Right lobe of liver (tissue), 4 donors: ENCODE measurements at regions not wholly inside any gene's neighbourhood (a gene's known extent, or its start where the extent isn't known, plus 50 kb on each side); places are given as distances from the start of the nearest gene placed in this dataset.

Experiments used
- POLR2A ChIP-seq: fragments of 450-650 bp; IDR thresholded peaks from one replicate; pipeline ENCODE4 v1.6.1; 2017; ENCODE audit warnings: antibody characterized with exemption, mild to moderate bottlenecking
- TF ChIP-seq, protein P1 (sequence below), 4 donors: fragments of 200-600 bp in 3 of 4; fragments of 450-650 bp in 1 of 4; IDR thresholded peaks; one replicate each; pipeline versions ENCODE4 v1.5.1 to v1.8.0; 2016 to 2022; ENCODE audit warnings: antibody characterized with exemption in 4 of 4, mild to moderate bottlenecking in 2 of 4
- donor health status: DM: no; HTN: no; CAD: no.
- donor health status: DM: no; HTN: no; CAD: no.
- donor health status: DM: no; HTN: yes; CAD: no.

DNA sequence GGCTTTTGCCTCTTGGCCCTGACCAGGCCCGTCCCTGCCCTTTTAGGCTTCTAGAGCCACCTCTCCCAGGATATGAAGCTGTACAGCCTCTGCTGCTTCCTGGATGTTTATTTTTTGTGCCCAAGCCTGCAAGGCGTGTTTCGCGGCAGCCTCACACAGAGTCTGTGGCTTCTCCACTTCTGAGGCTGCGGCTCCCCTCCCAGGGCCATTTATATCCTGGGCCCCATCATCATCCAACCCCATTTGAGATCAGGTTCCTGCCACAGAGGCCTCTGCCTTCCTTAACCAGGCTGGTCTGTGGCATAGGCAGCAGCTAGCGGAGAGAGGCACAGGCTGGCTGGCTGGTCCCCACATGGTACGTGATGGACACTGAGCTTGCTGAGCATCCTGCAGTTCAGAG is 114.1 kb upstream of the PWP1 start:
- TF ChIP-seq, protein P1, sequence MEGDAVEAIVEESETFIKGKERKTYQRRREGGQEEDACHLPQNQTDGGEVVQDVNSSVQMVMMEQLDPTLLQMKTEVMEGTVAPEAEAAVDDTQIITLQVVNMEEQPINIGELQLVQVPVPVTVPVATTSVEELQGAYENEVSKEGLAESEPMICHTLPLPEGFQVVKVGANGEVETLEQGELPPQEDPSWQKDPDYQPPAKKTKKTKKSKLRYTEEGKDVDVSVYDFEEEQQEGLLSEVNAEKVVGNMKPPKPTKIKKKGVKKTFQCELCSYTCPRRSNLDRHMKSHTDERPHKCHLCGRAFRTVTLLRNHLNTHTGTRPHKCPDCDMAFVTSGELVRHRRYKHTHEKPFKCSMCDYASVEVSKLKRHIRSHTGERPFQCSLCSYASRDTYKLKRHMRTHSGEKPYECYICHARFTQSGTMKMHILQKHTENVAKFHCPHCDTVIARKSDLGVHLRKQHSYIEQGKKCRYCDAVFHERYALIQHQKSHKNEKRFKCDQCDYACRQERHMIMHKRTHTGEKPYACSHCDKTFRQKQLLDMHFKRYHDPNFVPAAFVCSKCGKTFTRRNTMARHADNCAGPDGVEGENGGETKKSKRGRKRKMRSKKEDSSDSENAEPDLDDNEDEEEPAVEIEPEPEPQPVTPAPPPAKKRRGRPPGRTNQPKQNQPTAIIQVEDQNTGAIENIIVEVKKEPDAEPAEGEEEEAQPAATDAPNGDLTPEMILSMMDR (IDR thresholded peaks at IDR 0.05): no peak
- no peak for TF ChIP-seq POLR2A
